Thyroid gland (tissue), 4 donors: ENCODE measurements at regions not wholly inside any gene's neighbourhood (a gene's known extent, or its start where the extent isn't known, plus 50 kb on each side); places are given as distances from the start of the nearest gene placed in this dataset.

Experiments
- POLR2A ChIP-seq, 2 donors: fragments of 450-650 bp; IDR thresholded peaks; one replicate each; pipeline ENCODE4 v1.6.1; 2017; ENCODE audit warnings: antibody characterized with exemption in 2 of 2, mild to moderate bottlenecking in 2 of 2, moderate library complexity in 1 of 2
- TF ChIP-seq, protein P1 (sequence below), 6 experiments: fragments of 200-600 bp in 3 of 6; fragments of 450-650 bp in 3 of 6; sonication (generic) in 3 of 6; IDR thresholded peaks; one replicate each; pipeline ENCODE4 v1.5.1; 2016 to 2019; ENCODE audit warnings: antibody characterized with exemption in 6 of 6, mild to moderate bottlenecking in 2 of 6, inconsistent platforms in 1 of 6, moderate library complexity in 1 of 6

DNA sequence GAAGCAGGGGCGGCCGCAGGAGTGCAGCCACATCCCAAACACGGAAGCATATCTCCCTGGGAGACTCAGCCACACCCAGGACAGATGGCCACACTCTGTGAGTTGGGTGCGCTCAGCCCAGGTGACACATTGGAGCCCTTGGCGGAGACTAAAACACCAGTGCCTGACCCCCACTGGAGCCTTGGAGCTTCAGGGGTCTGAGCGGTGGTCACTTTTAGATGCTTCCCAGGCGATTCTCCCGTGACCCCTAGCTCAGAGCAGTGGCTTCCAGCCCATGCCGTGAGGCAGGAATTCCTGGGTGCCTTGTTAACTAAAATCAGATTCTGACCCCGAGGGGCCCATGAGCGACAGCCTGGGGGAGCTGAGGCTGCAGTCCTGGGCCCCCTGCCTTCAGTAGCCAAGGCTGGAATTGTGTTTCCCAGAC lies 54.5 kb downstream of the PLXNA1 start:
- TF ChIP-seq, protein P1, sequence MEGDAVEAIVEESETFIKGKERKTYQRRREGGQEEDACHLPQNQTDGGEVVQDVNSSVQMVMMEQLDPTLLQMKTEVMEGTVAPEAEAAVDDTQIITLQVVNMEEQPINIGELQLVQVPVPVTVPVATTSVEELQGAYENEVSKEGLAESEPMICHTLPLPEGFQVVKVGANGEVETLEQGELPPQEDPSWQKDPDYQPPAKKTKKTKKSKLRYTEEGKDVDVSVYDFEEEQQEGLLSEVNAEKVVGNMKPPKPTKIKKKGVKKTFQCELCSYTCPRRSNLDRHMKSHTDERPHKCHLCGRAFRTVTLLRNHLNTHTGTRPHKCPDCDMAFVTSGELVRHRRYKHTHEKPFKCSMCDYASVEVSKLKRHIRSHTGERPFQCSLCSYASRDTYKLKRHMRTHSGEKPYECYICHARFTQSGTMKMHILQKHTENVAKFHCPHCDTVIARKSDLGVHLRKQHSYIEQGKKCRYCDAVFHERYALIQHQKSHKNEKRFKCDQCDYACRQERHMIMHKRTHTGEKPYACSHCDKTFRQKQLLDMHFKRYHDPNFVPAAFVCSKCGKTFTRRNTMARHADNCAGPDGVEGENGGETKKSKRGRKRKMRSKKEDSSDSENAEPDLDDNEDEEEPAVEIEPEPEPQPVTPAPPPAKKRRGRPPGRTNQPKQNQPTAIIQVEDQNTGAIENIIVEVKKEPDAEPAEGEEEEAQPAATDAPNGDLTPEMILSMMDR (IDR thresholded peaks at IDR 0.05) = no peak
- TF ChIP-seq POLR2A (IDR thresholded peaks at IDR 0.05) = no peak
